ENCODE measurements at regions not wholly inside any gene's neighbourhood (a gene's known extent, or its start where the extent isn't known, plus 50 kb on each side); places are given as distances from the start of the nearest gene placed in this dataset.

- DNase-seq, result no peak
These were observed 887.8 kb upstream of the SOX9 start for GRCh38 chr17:71232801-71233559.

GRCh38 chr17:71234349-71234748 lies 886.5 kb upstream of the SOX9 start:
- DNase-seq, result no peak

- no peak for DNase-seq
These were observed 882.8 kb upstream of the SOX9 start for GRCh38 chr17:71237903-71238538.

GRCh38 chr17:71247441-71248015 lies 873.3 kb upstream of the SOX9 start:
- DNase-seq, result no peak

- no peak for DNase-seq
These were observed 869.5 kb upstream of the SOX9 start for GRCh38 chr17:71251276-71251675.

- no peak for DNase-seq
These were observed 868.9 kb upstream of the SOX9 start for GRCh38 chr17:71251951-71252350.

GRCh38 chr17:71252436-71252835 lies 868.4 kb upstream of the SOX9 start:
- DNase-seq, result no peak

- DNase-seq, result no peak
These were observed 863.7 kb upstream of the SOX9 start for GRCh38 chr17:71257096-71257495.

GRCh38 chr17:71260366-71260940 lies 860.4 kb upstream of the SOX9 start:
- no peak for DNase-seq

GRCh38 chr17:71262586-71262985 lies 858.2 kb upstream of the SOX9 start:
- no peak for DNase-seq

- no peak for DNase-seq
These were observed 853.2 kb upstream of the SOX9 start for GRCh38 chr17:71267668-71268067.

GRCh38 chr17:71269201-71269600 lies 851.6 kb upstream of the SOX9 start:
- DNase-seq, result no peak

- no peak for DNase-seq
These were observed 847.4 kb upstream of the SOX9 start for GRCh38 chr17:71273441-71273840.

- DNase-seq, result no peak
These were observed 844.7 kb upstream of the SOX9 start for GRCh38 chr17:71276079-71276478.

- no peak for DNase-seq
These were observed 837.3 kb upstream of the SOX9 start for GRCh38 chr17:71283486-71283885.

- DNase-seq, result no peak
These were observed 836.6 kb upstream of the SOX9 start for GRCh38 chr17:71284032-71284755.

- DNase-seq, result no peak
These were observed 834.2 kb upstream of the SOX9 start for GRCh38 chr17:71286625-71287024.

- DNase-seq, result no peak
These were observed 833.6 kb upstream of the SOX9 start for GRCh38 chr17:71287071-71287823.

- DNase-seq, result no peak
These were observed 828.8 kb upstream of the SOX9 start for GRCh38 chr17:71292006-71292405.

- DNase-seq, result no peak
These were observed 824.8 kb upstream of the SOX9 start for GRCh38 chr17:71296005-71296404.

GRCh38 chr17:71301063-71301462 lies 819.8 kb upstream of the SOX9 start:
- no peak for DNase-seq
